Endothelial cell of umbilical vein (primary cell): ENCODE measurements at regions not wholly inside any gene's neighbourhood (a gene's known extent, or its start where the extent isn't known, plus 50 kb on each side); places are given as distances from the start of the nearest gene placed in this dataset.

Experiments used
- BruUV-seq: library from RNA; stranded (reverse); fragments of 400-500 nt; replicated peaks from 2 replicates; lab custom pipeline; 2021; lab: Mats Ljungman, UMichigan
- CTCF ChIA-PET: fragments of 300-600, 350-600 bp; sonication (Branson Sonifier 250); formaldehyde crosslinking; loops from one replicate; lab custom pipeline; 2021; ENCODE audit warnings: antibody characterized with exemption, inconsistent platforms; lab: Charles Lee
- POLR2A ChIA-PET: fragments of 300-600, 350-600 bp; sonication (Branson Sonifier 250); formaldehyde crosslinking; loops from one replicate; lab custom pipeline; 2021; ENCODE audit warnings: antibody characterized with exemption, inconsistent platforms; lab: Charles Lee
- DNase-seq: peaks from one replicate; pipeline ENCODE4 v3.0.0-alpha.2; 2011; ENCODE audit warnings: low read depth, low spot score
- FAIRE-seq: peaks from 2 replicates; lab custom pipeline; 2011; peaks lifted over from hg19 to GRCh38; lab: Jason Lieb, UNC
- H2AFZ ChIP-seq: 2 replicates; pipeline ENCODE4 v1.6.0; 2012; ENCODE audit warnings: low read depth, low read length, control low read depth, inconsistent platforms
- H3K27ac ChIP-seq: 2 replicates; pipeline ENCODE4 v1.5.1; 2011; ENCODE audit warnings: low read depth, mild to moderate bottlenecking, control low read depth, low read length, moderate library complexity; ENCODE audit not compliant: insufficient read depth
- H3K27me3 ChIP-seq, 2 experiments: 2 replicates each; pipeline versions ENCODE4 v1.6.0 to v1.6.1; 2011; ENCODE audit warnings: low read length in 2 of 2, mixed read lengths in 1 of 2; ENCODE audit not compliant: control insufficient read depth in 2 of 2, insufficient read depth in 2 of 2
- H3K36me3 ChIP-seq, 2 experiments: 2 replicates in 1 of 2; 3 replicates in 1 of 2; pipeline ENCODE4 v1.5.1; 2011; ENCODE audit warnings: low read length in 2 of 2, mild to moderate bottlenecking in 1 of 2, moderate library complexity in 1 of 2; ENCODE audit not compliant: control insufficient read depth in 2 of 2, insufficient read depth in 2 of 2; ENCODE audit errors: extremely low read depth in 1 of 2
- H3K4me1 ChIP-seq: 3 replicates; pipeline ENCODE4 v1.5.1; 2011; ENCODE audit warnings: mild to moderate bottlenecking, low read length; ENCODE audit not compliant: control insufficient read depth, insufficient read depth; ENCODE audit errors: extremely low read depth
- H3K4me2 ChIP-seq: 2 replicates; pipeline ENCODE4 v1.6.1; 2011; ENCODE audit warnings: low read length, control low read depth, mixed read lengths; ENCODE audit not compliant: insufficient read depth
- H3K4me3 ChIP-seq, 3 experiments: fragments of 200-600 bp in 1 of 3; sonication (generic), shearing (Covaris generic) in 1 of 3; replicated peaks in 1 of 3; 2 replicates each; pipeline ENCODE4 v1.5.1; 2011 to 2016; ENCODE audit warnings: control low read depth in 3 of 3, low read length in 3 of 3, mild to moderate bottlenecking in 2 of 3, inconsistent platforms in 1 of 3, low read depth in 1 of 3, moderate library complexity in 1 of 3; ENCODE audit not compliant: insufficient read depth in 1 of 3
- H3K79me2 ChIP-seq: 2 replicates; pipeline ENCODE4 v1.6.0; 2012; ENCODE audit warnings: low read length, inconsistent platforms; ENCODE audit not compliant: control insufficient read depth, insufficient read depth
- H3K9ac ChIP-seq: replicated peaks from 2 replicates; pipeline ENCODE3; 2011; ENCODE audit warnings: low read length, control low read depth; ENCODE audit not compliant: insufficient read depth; ENCODE audit errors: extremely low read depth
- H3K9me1 ChIP-seq: replicated peaks from 3 replicates; pipeline ENCODE4 v1.6.0; 2011; ENCODE audit warnings: mild to moderate bottlenecking, low read length; ENCODE audit not compliant: control insufficient read depth, insufficient read depth; ENCODE audit errors: extremely low read depth
- H3K9me3 ChIP-seq: replicated peaks from 2 replicates; pipeline ENCODE4 v1.5.1; 2012; ENCODE audit warnings: low read length, inconsistent platforms; ENCODE audit not compliant: control insufficient read depth, insufficient read depth
- H4K20me1 ChIP-seq: replicated peaks from 2 replicates; pipeline ENCODE3; 2011; ENCODE audit warnings: mild to moderate bottlenecking, low read length; ENCODE audit not compliant: control insufficient read depth, insufficient read depth; ENCODE audit errors: extremely low read depth
- CTCF ChIP-seq, 2 donors: IDR thresholded peaks; 1 replicate in 1 of 2; 2 replicates in 1 of 2; pipeline ENCODE4 v1.5.1; 2011; ENCODE audit warnings: low read length in 2 of 2, mild to moderate bottlenecking in 2 of 2, moderate library complexity in 2 of 2, control low read depth in 1 of 2, inconsistent platforms in 1 of 2, low read depth in 1 of 2; ENCODE audit not compliant: insufficient read depth in 1 of 2; ENCODE audit errors: extremely low read depth in 1 of 2
- EZH2 ChIP-seq: IDR thresholded peaks from 2 replicates; pipeline ENCODE4 v1.6.1; 2012; ENCODE audit warnings: borderline replicate concordance, low read depth, mild to moderate bottlenecking, moderate library complexity, low read length, inconsistent platforms; ENCODE audit not compliant: severe bottlenecking
- FOS ChIP-seq: IDR thresholded peaks from 2 replicates; pipeline ENCODE4 v1.6.1; 2011; ENCODE audit warnings: mild to moderate bottlenecking, low read length, moderate library complexity, borderline replicate concordance; ENCODE audit not compliant: insufficient read depth
- GATA2 ChIP-seq: IDR thresholded peaks from 2 replicates; pipeline ENCODE4 v1.7.0; 2011; ENCODE audit warnings: low read depth, mild to moderate bottlenecking, moderate library complexity, mixed read lengths, low read length; ENCODE audit not compliant: insufficient read length, insufficient read depth
- JUN ChIP-seq: IDR thresholded peaks from 2 replicates; pipeline ENCODE4 v1.6.1; 2011; ENCODE audit warnings: borderline replicate concordance, low read depth; ENCODE audit not compliant: insufficient read length, insufficient read depth
- MAX ChIP-seq: IDR thresholded peaks from 2 replicates; pipeline ENCODE4 v1.6.1; 2011; ENCODE audit not compliant: insufficient read depth, insufficient read length
- MYC ChIP-seq: IDR thresholded peaks from one replicate; pipeline ENCODE4 v1.6.1; 2011; ENCODE audit warnings: mild to moderate bottlenecking, low read depth, low read length
- POLR2A ChIP-seq: IDR thresholded peaks from 2 replicates; pipeline ENCODE4 v1.6.1; 2012; ENCODE audit warnings: low read depth, mild to moderate bottlenecking, control low read depth, low read length
- POLR2AphosphoS5 ChIP-seq: IDR thresholded peaks from 2 replicates; pipeline ENCODE4 v1.6.1; 2012; ENCODE audit warnings: low read depth, mild to moderate bottlenecking, control low read depth, low read length, moderate library complexity; ENCODE audit not compliant: insufficient read depth
- dilution Hi-C: fragments of 300-500 bp; cut with MboI; formaldehyde crosslinking; loops from one replicate; pipeline ENCODE4 v1.15.0; 2019; ENCODE audit warnings: low sequenced_read_pairs; ENCODE audit not compliant: extremely low pct_ligation_motif_present
- intact Hi-C: fragments of 100-400 bp; cut with micrococcal nuclease; formaldehyde crosslinking; loops from one replicate; pipeline ENCODE4 v1.10.0; 2022

- Histone ChIP-seq H3K4me2 (no peak overlapping the region), H3K4me3 (no peak overlapping the region), H2AFZ (no peak overlapping the region), H3K4me1 (no peaks in the 10 kb centered on the region), H3K9me1 (no peaks in the 10 kb centered on the region), H3K36me3 (no peaks in the 10 kb centered on the region), H3K9ac (no peak overlapping the region), H3K9me3 (no peaks in the 10 kb centered on the region), H3K27me3 (no peaks in the 10 kb centered on the region), H3K79me2 (no peaks in the 10 kb centered on the region), H4K20me1 (no peaks in the 10 kb centered on the region), H3K27ac (no peak overlapping the region)
- dilution Hi-C loops (no loop called here), intact Hi-C loops (no loop called here)
- ChIA-PET POLR2A (no interaction called here), CTCF (interaction anchor here (1.4 kb wide), 1 partner anchor 13 kb away, joined by 4 read pairs; no protein-coding TSS in a partner anchor)
- DNase-seq (no peak), FAIRE-seq (no peak)
- TF ChIP-seq FOS (no peak), MAX (no peak), JUN (no peak), POLR2AphosphoS5 (no peak), POLR2A (no peak)
- no TSS peak for BruUV-seq
Observed at GRCh38 chr11:13848031-13848430, 114.5 kb upstream of the SPON1 start.

GRCh38 chr11:13850231-13851005 is 112.1 kb upstream of the SPON1 start:
- POLR2A ChIA-PET, result no interaction called here
- peaks cover 0 to 2% of the 10 kb centered on the region in 2 experiments for H3K27me3 ChIP-seq

More at GRCh38 chr11:13850231-13851005, 112.1 kb upstream of the SPON1 start:
- no peaks in the 10 kb centered on the region for H3K4me1 ChIP-seq
- H2AFZ ChIP-seq, result no peak overlapping the region
- no peaks in the 10 kb centered on the region for H3K9me1 ChIP-seq
- H3K79me2 ChIP-seq, result no peaks in the 10 kb centered on the region
- no peak overlapping the region for H3K9ac ChIP-seq
- FAIRE-seq, result no peak
- dilution Hi-C loops (no loop called here), intact Hi-C loops (no loop called here)
- no peak overlapping the region for H3K4me3 ChIP-seq
- no peak for DNase-seq
- no TSS peak for BruUV-seq
- CTCF ChIA-PET, result no interaction called here
- no peaks in the 10 kb centered on the region for H3K36me3 ChIP-seq
- no peak for TF ChIP-seq GATA2
- no peak for TF ChIP-seq POLR2A
- TF ChIP-seq CTCF (IDR thresholded peaks at IDR 0.05; ENCODE audit: extremely low read depth in 1 of 2, insufficient read depth in 1 of 2, low read depth in 1 of 2, low read length in 2 of 2), result no peak
- TF ChIP-seq POLR2AphosphoS5, result no peak
- TF ChIP-seq MAX, result no peak
- TF ChIP-seq MYC, result no peak
- no peak for TF ChIP-seq EZH2
- TF ChIP-seq FOS, result no peak
- TF ChIP-seq JUN, result no peak
- H3K27ac ChIP-seq, result no peak overlapping the region
- H3K9me3 ChIP-seq, result no peaks in the 10 kb centered on the region
- no peak overlapping the region for H3K4me2 ChIP-seq
- H4K20me1 ChIP-seq, result no peaks in the 10 kb centered on the region
